ENCODE measurements at regions not wholly inside any gene's neighbourhood (a gene's known extent, or its start where the extent isn't known, plus 50 kb on each side); places are given as distances from the start of the nearest gene placed in this dataset.

GRCh38 chr18:30439174-30439573 is 603.4 kb downstream of the DSC3 start (continued):
- TF ChIP-seq CTCF (IDR thresholded peaks at IDR 0.05; ENCODE audit: control extremely low read depth in 1 of 3, insufficient read depth in 1 of 3, low read depth in 1 of 3, low read length in 3 of 3): no peak
- no peak for TF ChIP-seq RBBP5 (IDR thresholded peaks at IDR 0.05; ENCODE audit: borderline replicate concordance, low read depth, low read length)
- no peak for TF ChIP-seq RXRA (IDR thresholded peaks at IDR 0.05; ENCODE audit: insufficient read depth, low read depth, low read length)
